Fibroblast of skin of left biceps (primary cell): ENCODE measurements at regions not wholly inside any gene's neighbourhood (a gene's known extent, or its start where the extent isn't known, plus 50 kb on each side); places are given as distances from the start of the nearest gene placed in this dataset.

ENCODE experiments used
- DNase-seq, 2 experiments: peaks; one replicate each; pipeline ENCODE4 v3.0.0-alpha.2; 2013; ENCODE audit warnings: low read depth in 2 of 2

GRCh38 chr5:123814801-123815470 is 303.0 kb downstream of the CSNK1G3 start:
- peak; percentile 43 to 45 for DNase-seq

GRCh38 chr5:123813937-123814624 is 302.1 kb downstream of the CSNK1G3 start:
- peak; percentile 15 to 28 for DNase-seq

- DNase-seq: no peak
Measured at GRCh38 chr5:123813264-123813663, 301.3 kb downstream of the CSNK1G3 start.

- DNase-seq: no peak
Measured at GRCh38 chr5:123811831-123812230, 299.9 kb downstream of the CSNK1G3 start.

GRCh38 chr5:123810746-123811340 is 298.9 kb downstream of the CSNK1G3 start:
- DNase-seq: no peak

- DNase-seq: no peak
Measured at GRCh38 chr5:123810253-123810652, 298.3 kb downstream of the CSNK1G3 start.

- DNase-seq: no peak
Measured at GRCh38 chr5:123809594-123810221, 297.7 kb downstream of the CSNK1G3 start.

- DNase-seq: no peak
Measured at GRCh38 chr5:123808461-123809380, 296.7 kb downstream of the CSNK1G3 start.

GRCh38 chr5:123807177-123807945 is 295.4 kb downstream of the CSNK1G3 start:
- DNase-seq: peak; percentile 53 to 55

- DNase-seq: no peak
Measured at GRCh38 chr5:123806644-123807043, 294.7 kb downstream of the CSNK1G3 start.

GRCh38 chr5:123805300-123805699 is 293.3 kb downstream of the CSNK1G3 start:
- DNase-seq: no peak

GRCh38 chr5:123803359-123803758 is 291.4 kb downstream of the CSNK1G3 start:
- DNase-seq: no peak

- no peak for DNase-seq
Measured at GRCh38 chr5:123802298-123802951, 290.4 kb downstream of the CSNK1G3 start.

GRCh38 chr5:123800640-123801039 is 288.7 kb downstream of the CSNK1G3 start:
- DNase-seq: no peak

GRCh38 chr5:123795688-123796087 is 283.7 kb downstream of the CSNK1G3 start:
- no peak for DNase-seq

- DNase-seq: no peak
Measured at GRCh38 chr5:123790226-123790625, 278.2 kb downstream of the CSNK1G3 start.

GRCh38 chr5:123787635-123788034 is 275.7 kb downstream of the CSNK1G3 start:
- no peak for DNase-seq

GRCh38 chr5:123787136-123787535 is 275.2 kb downstream of the CSNK1G3 start:
- no peak for DNase-seq

- no peak for DNase-seq
Measured at GRCh38 chr5:123786411-123786810, 274.4 kb downstream of the CSNK1G3 start.
